GM19395 (cell line): ENCODE measurements at regions not wholly inside any gene's neighbourhood (a gene's known extent, or its start where the extent isn't known, plus 50 kb on each side); places are given as distances from the start of the nearest gene placed in this dataset.
A peak's percentile ranks its signal among the peaks of the same experiment; 100 is the strongest.
"Not testable (repeated sequence)": the region's sequence is repeated elsewhere in the genome, so short reads cannot be mapped to it uniquely, and the experiment has no call there.

ENCODE experiments used
- ATAC-seq: cut with Tn5 transposase; IDR thresholded peaks from one replicate; pipeline ENCODE4 v1.9.1; 2021; ENCODE audit warnings: mild to moderate bottlenecking, moderate library complexity; ENCODE audit not compliant: unreplicated experiment

GRCh38 chr6:106855117-106855516, 119.4 kb downstream of the CD24 start:
- no peak for ATAC-seq

GRCh38 chr6:106849676-106850332, 124.7 kb downstream of the CD24 start:
- ATAC-seq = peak; percentile 46

GRCh38 chr6:106849120-106849519, 125.4 kb downstream of the CD24 start:
- no peak for ATAC-seq

DNA sequence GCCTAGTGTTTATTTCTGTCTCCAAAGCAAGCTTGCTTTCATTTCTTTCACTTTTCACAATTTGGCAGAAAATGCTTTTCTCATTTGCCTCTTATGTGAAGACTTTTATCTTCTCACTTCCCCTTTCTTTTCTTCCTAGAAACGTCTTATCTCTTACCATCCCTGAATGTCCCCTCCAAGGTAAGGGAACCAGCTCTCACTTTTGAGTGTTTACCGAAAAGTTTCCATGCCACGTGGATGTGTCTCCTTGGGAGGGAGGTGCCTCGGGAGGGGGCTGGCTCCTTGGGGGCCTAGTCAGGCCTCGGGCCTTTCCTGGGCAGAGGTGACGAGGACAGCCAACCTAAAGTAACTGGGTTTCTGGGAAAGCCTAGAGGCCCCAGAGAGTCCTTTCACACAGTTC, 127.4 kb downstream of the CD24 start:
- ATAC-seq = peak; percentile 63

GRCh38 chr6:106844930-106845329, 129.6 kb downstream of the CD24 start:
- ATAC-seq = peak; percentile 53

GRCh38 chr6:106832766-106833510, 141.6 kb downstream of the CD24 start:
- no peak for ATAC-seq

GRCh38 chr6:106830930-106831329, 143.6 kb downstream of the CD24 start:
- ATAC-seq = no peak

DNA sequence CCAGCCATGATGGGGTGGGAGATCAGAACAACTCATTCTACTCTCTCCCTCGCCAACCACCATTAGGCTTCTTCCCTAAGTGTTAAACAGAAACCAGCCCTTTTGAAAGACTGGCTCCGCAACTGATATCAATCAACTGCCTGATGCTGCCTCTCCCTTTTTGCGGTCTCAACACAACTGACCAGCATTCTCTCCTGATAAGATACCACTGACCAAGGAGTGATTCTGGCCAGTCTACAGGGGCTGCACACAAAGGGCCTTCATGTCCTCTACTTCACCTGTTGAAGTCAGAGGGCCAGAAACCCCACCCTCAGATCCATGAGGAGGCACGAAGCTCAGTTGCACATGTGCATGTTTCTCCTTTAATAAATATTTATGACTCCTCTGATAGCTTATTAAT, 145.1 kb downstream of the CD24 start:
- ATAC-seq = no peak

- ATAC-seq = no peak
Measured at GRCh38 chr6:106827081-106827480, 147.4 kb downstream of the CD24 start.

DNA sequence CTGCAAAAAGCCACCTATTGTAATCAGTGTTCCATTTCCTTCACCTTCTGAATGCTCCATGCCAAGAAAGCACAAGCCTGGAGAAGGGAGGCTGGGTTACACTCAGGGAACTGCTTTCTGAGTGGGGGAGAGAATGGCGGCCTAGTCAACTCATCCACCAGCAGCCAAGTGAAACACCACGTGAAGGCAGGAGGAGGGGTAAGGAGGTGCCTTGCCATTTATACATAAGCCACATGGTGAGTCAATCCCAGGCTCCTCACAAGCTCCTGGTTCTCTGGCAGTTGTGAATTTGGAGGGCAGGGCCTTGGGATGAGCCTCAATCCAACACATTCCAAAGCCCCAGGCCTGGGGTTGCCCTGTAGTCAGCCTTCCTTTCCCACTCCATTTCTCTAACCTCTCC, 149.4 kb downstream of the CD24 start:
- ATAC-seq = no peak

GRCh38 chr6:106823732-106824351, 150.7 kb downstream of the CD24 start:
- ATAC-seq = no peak

DNA sequence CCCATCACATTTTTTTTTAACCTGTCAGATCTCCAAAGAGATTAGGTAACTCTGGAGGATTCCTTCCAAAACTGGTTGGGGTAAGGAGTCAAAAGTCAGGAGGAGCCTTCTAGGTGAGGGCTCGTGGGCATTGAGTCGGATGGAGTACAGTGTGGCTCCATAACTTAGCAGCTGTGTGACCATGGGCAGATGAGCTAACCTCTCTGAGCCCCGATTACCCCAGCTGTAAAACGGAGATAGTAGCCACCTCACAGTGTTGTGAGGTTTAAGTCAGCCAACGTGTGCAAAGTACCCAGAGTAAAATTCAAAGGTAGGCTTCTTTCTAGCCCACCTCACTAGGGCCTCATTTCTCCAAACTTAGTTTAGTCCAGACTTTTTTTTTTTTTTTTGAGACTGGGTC, 151.5 kb downstream of the CD24 start:
- no peak for ATAC-seq

DNA sequence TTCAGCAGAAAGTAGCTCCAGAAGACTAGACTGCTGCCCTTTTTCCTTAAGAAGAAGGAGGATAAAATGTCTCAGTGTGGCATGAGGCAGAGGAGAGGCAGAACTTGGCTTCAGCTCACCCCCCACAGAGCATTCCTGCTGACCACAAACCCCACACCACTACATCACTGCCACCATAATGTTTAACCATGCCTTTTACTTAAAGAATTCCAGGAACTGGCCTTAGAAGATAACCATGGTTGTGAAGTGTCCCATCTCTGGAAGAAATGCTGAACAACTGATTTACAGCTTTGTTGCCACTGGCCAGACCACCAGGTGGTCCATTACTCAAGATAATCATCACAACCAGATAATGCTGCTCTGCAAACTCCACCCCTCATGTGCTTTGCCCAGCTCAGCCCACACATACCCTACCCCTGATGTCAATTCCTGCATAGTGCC, 154.1 kb downstream of the CD24 start:
- no peak for ATAC-seq

GRCh38 chr6:106811088-106811686, 163.3 kb downstream of the CD24 start:
- no peak for ATAC-seq

GRCh38 chr6:106808758-106809157, 165.8 kb downstream of the CD24 start:
- ATAC-seq = no peak

- ATAC-seq = no peak
Measured at GRCh38 chr6:106807947-106808611, 166.4 kb downstream of the CD24 start.

GRCh38 chr6:106806253-106806652, 168.3 kb downstream of the CD24 start:
- ATAC-seq = not testable (repeated sequence)

GRCh38 chr6:106805771-106806170, 168.8 kb downstream of the CD24 start:
- no peak for ATAC-seq

- ATAC-seq = no peak
Measured at GRCh38 chr6:106804346-106805335, 169.9 kb downstream of the CD24 start.

- ATAC-seq = no peak
Measured at GRCh38 chr6:106803188-106803587, 171.3 kb downstream of the CD24 start.
